ENCODE measurements at regions not wholly inside any gene's neighbourhood (a gene's known extent, or its start where the extent isn't known, plus 50 kb on each side); places are given as distances from the start of the nearest gene placed in this dataset.
"Not testable (repeated sequence)": the region's sequence is repeated elsewhere in the genome, so short reads cannot be mapped to it uniquely, and the experiment has no call there.

DNA sequence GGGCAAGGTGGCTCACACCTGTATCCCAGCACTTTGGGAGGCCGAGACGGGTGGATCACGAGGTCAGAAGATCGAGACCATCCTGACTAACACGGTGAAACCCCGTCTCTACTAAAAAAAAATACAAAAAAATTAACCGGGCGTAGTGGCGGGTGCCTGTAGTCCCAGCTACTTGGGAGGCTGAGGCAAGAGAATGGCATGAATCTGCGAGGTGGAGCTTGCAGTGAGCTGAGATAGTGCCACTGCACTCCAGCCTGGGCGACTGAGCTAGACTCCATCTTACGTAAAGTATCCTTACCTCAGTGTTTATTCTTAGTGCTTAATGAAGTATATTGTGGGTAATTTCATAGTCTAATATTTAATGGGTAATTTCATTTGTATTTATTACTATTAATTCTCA lies 1203.6 kb downstream of the DSC3 start:
- DNase-seq = not testable (repeated sequence)

DNA sequence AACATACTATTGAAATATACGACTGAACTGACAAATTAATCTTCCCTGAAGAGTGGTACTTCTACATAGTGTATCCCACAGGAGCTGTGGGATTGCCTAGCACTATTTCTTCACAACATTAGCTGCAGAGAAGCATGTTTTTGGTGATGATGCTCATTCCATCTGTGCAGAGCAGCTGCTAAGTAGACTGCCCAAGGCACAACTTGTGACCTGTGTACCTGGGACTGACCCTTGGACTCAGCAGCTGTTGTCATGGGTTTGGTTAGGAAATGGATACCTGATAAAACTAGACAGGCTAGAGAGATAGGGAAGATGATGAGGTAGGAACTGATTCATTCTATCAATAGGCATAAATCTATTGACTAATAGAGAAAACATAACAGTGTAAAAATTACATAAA lies 1204.0 kb downstream of the DSC3 start:
- DNase-seq = no peak

- DNase-seq = no peak
These were observed 1218.9 kb downstream of the DSC3 start for GRCh38 chr18:29823671-29824070.

- DNase-seq = no peak
These were observed 1221.0 kb downstream of the DSC3 start for GRCh38 chr18:29821544-29821943.

DNA sequence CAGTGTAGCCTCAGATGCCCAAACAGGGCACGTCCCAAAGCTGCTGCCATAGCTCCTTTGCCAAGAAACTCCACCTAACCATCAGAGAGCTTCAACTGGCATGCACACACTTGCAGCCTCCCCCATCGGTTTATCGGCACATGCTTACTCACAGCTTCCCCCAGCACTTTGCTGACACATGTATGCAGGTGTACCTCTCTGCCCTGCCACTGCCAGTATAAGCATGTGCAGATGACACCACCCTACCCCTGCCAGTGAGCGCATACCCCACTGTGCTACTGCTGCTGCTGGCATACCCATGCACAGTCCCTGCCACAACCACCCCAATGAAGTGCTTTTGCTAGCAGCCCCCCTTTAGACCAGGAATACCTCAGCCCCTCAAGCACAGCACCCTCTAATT lies 1231.0 kb downstream of the DSC3 start:
- DNase-seq = no peak

DNA sequence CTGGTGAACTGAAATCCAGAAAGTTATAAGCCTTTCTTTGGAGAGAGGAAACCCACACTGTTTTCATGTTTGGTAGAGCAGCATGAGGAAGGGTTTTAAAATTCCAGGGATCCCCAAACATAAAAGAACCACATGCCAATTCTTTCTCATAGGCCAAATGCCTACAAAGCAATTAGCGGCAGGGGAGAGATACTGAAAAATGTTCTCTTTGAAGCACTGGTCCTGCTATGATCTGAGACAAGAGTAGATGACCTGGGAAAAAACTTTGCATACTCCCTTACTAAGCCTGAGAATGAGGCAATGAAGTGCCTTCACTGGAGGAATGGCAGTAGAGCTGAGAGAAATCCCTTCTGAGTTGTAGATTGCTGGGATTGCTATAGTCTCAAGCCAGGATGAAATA lies 1261.7 kb downstream of the DSC3 start:
- DNase-seq = no peak

DNA sequence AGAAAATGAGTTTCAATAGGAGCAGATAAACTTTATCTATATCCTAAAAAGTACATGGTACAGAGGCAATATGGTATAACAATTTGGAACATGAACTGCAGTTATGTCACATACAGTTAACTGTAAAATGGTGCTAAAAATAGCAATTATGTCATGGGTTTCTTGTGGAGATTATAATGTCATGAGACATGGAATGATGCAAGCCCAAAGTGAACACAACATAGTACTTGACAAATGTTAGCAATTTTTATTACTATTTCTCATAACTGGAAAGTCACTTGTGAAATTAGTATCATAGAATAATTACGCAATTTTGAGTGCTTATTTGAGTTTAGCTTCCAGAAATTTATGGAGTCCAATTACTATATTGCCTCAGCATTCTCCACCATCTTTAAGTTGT lies 1263.4 kb downstream of the DSC3 start:
- no peak for DNase-seq

DNA sequence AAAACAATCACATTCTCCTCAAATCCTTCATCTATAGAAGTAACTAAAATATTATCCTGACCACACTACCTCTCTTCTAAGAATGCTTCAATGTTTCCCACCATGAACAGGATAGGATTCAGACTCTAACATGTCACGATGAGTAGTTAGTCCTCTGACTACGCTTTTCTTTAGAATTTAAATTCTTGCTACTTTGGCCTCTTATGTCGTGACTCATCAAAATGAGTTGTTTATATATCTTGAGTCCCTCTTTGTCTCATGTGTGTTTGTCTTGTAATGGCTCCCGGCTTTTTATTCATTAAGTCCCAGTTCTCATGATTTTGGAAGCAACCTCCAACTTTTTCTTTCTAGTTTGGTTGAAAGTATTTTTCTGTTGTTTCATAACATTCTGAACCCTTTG lies 1289.2 kb downstream of the DSC3 start:
- DNase-seq = no peak

DNA sequence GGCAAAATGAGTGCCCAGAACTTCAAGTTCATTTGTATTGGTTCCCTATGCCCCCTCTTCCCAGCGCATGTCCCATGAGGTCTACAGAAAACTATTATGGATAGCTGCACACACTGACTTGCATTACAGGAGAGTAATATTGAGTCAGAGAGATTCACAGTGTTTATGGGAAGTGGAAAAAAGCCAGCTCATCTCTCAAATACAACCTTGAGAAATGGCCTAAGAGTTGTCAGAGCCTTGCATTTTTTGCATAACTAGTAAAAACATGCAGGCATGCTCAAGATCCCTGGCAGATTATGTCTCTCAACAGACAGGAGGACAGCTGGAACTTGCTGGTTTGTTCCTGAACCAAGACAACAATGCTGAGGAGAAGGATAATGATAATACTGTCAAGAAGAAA lies 1292.8 kb downstream of the DSC3 start:
- DNase-seq = no peak

DNA sequence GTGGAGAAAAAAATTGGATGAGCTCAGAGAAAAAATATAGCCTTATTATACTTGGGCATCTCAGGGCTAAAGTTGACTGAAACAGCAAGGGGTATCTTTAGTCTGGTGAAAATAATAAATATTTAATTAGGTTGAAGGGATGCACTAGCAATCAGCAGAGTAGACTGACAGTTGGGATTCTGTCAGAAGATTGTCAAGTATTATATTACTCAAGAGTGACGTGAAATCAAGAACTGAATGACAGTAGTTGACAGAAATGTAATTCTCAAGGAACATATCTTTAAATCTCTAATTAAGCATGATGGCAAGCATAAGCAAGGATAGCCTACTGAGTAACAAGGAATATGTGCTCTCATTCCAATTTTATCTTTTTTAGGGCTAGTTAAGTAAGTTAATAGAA lies 1301.1 kb downstream of the DSC3 start:
- no peak for DNase-seq

DNA sequence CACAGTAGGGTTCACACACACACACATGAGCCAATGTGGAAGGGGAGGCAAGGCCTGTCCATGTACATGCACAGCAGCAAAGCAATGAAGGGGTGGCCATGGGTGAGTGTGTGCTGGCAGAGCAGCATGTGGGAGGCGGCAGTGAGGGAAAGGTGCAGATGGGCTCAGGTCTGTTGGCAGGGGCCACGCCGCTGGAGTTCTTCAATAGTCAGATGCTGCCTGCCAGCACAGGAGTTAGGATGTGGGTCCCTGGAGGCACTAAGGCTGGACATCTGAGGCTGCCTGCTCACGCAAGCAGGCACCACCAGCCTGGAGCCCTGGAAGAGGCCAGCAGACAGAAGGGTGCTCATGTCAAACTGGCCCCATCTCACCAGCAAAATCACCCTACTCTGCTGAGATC lies 1304.9 kb downstream of the DSC3 start:
- DNase-seq = no peak

GRCh38 chr18:29737190-29737589 lies 1305.4 kb downstream of the DSC3 start:
- no peak for DNase-seq

DNA sequence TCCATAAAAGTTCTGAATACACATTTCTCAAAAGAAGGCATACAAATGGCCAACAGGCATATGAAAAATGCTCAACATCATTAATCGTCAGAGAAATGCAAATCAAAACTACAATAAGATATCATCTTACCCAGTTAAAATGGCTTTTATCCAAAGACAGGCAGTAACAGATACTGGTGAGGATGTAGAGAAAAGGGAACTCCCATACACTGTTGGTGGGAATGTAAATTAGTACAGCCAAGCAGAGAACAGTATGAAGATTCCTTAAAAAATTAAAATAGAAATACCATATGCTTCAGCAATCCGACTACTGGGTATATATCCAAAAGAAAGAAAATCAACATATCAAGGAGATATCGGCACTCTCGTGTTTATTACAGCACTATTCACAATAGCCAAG lies 1312.5 kb downstream of the DSC3 start:
- DNase-seq = no peak

DNA sequence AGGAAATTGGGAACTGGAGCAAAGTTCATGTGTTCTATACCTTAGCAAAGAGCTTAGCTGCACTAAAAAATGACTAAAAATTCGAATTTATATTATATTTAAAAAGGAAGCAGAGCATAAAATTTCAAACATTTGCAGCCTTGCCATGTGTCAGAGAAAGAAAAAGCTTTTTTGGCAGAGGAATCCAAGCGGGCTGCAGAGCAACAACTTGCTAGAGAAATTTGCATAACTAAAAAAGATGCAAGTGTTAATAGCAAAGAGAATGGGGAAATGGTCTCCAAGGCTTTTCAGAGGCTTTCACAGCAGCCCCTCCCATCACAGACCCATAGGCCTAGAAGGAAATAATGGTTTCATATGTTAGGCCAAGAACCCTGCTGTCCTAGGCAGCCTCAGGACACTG lies 1315.9 kb downstream of the DSC3 start:
- no peak for DNase-seq

GRCh38 chr18:29723486-29723885 lies 1319.1 kb downstream of the DSC3 start:
- DNase-seq = not testable (repeated sequence)

DNA sequence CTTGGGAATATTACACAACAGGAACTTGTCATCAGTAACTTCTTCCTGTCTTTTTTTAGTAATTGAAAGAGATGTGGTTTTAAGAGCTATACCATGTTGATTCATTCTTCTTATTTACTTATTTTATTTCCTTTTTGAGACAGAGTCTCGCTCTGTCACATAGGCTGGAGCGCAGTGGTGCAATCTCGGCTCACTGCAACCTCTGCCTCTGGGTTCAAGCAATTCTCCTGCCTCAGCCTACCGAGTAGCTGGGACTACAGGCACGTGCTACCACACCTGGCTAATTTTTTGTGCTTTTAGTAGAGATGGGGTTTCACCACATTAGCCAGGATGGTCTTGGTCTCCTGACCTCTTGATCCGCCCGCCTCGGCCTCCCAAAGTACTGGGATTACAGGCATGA lies 1326.6 kb downstream of the DSC3 start:
- DNase-seq = not testable (repeated sequence)

- DNase-seq = no peak
These were observed 1329.8 kb downstream of the DSC3 start for GRCh38 chr18:29712785-29713184.

DNA sequence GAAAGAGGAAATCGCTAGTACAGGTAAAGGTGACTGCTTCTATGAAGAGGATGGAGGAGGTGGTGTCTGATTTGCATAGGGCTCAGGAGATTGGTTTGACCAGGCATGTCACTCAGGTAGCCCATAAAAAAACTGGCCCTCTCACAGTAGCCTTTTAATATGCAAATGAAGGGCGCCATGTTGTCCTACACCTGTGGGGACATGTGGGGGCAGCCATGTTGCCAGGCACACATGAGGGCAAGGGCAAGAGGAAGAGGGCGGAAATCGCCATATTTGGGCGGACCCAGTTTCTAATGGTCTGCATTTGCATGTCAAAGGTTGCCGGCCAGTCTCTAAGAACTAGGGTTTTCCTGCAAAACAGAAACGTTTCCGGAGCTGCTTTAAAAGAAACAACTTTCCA lies 1330.6 kb downstream of the DSC3 start:
- no peak for DNase-seq

DNA sequence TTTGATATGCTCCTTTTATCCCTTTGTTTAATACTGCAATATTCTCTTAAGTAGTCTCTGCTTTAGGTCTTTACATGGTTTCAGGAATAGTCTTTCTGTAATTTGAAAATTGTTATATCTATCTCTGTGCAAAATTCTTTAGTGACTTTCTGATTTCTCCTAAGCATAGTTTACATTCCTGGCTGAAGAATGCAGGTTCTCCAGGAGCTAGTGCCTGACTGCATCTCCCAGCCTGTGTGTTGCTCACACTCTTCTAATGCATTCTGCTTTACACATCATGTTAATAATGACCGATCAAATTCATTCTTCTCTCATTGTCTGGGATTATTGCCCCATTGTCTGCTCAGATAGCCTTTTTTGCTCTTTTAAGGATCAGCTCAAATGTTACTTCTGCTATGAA lies 1349.2 kb downstream of the DSC3 start:
- DNase-seq = no peak

DNA sequence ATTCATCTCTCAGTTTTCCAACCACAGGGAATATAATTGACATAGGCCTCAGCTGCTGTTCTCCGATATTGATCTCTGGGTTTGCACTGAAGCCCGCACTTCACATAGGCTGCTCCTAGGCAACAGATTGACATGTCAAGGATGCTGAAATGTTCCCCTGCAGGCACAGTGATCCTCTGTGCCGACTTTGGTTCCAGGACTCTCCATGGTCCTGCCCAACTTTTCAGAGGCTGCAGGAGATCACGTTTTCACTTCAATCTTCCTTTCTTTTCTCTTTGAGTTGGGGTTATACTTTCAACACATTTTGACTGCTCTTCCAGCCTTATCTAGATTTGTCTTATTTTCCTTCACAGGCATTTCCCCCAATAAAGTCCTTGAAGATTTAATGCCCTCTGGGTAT lies 1361.0 kb downstream of the DSC3 start:
- no peak for DNase-seq

DNA sequence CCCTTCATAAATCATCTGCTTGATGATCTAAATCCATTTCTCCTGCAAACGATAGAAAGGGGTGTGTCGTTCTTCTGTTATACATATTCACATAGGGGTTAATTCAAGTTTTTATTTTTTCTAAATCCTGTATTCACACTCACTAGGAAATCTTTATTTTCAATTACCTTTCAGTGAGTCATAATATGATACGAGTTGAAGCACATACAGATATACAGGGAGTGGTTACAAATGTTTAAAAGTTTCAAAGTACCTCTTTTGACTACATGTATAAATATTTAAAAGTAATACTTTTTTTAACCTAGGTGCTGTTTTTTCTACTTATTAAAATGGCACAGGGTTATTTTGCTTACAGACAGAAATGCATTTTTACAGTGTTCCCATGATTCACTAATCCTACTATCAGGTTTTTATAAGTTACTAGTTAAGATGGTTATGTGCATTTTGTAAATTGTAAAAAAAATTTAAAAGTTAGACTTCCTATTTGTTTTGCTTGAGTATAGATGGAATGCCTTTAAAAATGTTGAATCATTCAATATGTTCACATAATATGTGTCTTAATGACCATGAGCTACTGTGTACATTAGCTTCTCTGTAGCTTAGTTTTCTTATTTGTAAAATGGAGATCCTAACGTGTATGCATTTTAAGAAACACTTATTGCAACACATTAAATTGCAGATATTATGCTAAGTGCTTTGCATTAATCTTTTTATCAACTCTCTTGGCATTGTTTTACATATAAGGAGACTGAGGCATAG lies 1378.1 kb downstream of the DSC3 start:
- DNase-seq = no peak

- no peak for DNase-seq
These were observed 1380.6 kb downstream of the DSC3 start for GRCh38 chr18:29661924-29662323.

DNA sequence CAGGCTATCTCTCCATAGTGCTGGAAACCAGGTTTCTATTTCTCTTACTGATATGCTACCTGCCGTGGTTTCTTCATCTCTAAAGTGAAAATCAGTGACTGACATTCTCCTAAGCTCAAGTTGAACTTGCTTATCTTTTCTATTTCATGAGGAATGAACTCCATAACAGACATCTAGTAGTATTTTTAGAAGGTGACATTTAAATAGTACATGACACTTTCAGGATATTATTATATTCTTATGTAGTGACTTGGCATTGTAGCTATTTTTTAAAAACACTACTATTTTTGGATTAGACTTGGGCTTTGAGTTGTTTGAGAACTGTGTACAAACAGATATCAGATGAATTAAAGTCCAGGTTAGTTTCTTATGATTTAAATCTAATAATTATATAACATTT lies 1381.8 kb downstream of the DSC3 start:
- DNase-seq = no peak

GRCh38 chr18:29653671-29654215 lies 1388.8 kb downstream of the DSC3 start:
- DNase-seq = no peak

DNA sequence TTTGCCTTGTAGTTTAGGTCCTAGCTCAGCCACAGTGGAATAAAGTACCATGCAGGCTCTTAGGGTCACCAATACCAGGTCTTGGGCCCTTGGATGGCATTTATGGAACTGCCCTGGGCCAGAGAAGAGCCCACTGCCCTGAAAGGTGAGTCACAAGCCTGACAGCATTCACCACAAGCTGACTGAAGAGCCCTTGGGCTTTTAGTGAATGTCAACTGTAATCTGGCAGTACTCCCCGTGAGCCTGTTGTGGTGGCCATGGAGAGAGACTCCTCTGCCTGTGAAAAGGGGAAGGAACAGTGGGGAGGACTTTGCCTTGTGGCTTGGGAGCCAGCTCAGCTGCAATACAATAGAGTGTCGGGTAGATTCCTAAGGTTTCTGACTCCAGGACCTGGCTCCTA lies 1389.7 kb downstream of the DSC3 start:
- DNase-seq = no peak

All from T-helper 2 cell (primary cell).